ENCODE measurements at regions not wholly inside any gene's neighbourhood (a gene's known extent, or its start where the extent isn't known, plus 50 kb on each side); places are given as distances from the start of the nearest gene placed in this dataset.
"Not testable (repeated sequence)": the region's sequence is repeated elsewhere in the genome, so short reads cannot be mapped to it uniquely, and the experiment has no call there.

DNA sequence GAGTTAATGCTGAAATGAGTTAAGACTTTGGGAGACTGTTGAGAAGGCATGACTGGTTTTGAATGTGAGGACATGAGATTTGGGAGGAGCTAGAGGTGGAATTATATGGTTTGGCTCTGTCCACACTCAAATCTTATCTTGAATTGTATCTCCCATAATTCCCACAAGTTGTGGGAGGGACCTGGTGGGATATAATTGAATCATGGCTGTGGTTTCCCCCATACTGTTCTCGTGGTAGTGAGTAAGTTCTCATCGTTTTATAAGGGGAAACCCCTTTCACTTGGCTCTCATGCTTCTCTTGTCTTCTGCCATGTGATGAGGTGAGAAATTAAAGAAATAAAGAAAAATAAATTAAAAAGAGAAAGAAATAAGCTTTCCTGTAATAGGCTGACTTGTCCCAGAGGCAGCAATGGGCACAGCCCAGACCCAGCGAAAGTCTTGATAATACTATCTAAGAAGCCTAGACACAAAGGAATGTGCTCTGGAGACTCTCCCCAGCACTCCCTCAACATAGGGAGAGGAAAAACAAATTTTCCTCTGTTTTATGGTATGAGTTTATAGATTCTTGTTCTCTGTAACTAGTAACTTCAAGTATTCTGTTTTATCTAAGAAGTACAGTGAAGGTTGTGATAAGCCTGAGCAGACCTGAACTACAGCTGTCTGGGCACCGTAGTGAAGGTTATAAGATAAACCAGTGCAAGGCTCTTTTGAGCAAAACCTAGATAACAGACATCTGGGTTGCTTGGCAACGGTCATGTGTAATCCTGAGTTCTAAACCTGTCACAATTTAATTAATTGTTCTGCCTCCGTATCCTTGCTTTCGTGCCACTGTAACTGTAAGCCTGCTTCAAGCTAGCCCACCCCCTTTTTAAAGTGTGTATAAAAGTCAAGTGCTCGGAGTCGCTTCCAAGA is 88.9 kb upstream of the ECI2 start:
- H3K36me3 ChIP-seq (ENCODE audit: control insufficient read depth, insufficient read depth, low read length): no peaks in the 10 kb centered on the region
- H3K4me3 ChIP-seq (ENCODE audit: low read depth, low read length): no peak overlapping the region
- peaks cover 4% of the 10 kb centered on the region for H3K9me3 ChIP-seq (ENCODE audit: control insufficient read depth, insufficient read depth, low read length)
- no peaks in the 10 kb centered on the region for H3K27me3 ChIP-seq (ENCODE audit: control insufficient read depth, insufficient read depth, low read length)
- peak in 1 of 6 donors; percentile 39 for DNase-seq (ENCODE audit: low read depth in 4 of 6, low spot score in 6 of 6)
- H3K4me1 ChIP-seq (ENCODE audit: control insufficient read depth, insufficient read depth, low read length): no peaks in the 10 kb centered on the region
- no peak overlapping the region for H3K27ac ChIP-seq (ENCODE audit: low read depth, low read length)
- WGBS (ENCODE audit: insufficient coverage): 27% methylated on average over 3 of the region's 9 CpGs

DNA sequence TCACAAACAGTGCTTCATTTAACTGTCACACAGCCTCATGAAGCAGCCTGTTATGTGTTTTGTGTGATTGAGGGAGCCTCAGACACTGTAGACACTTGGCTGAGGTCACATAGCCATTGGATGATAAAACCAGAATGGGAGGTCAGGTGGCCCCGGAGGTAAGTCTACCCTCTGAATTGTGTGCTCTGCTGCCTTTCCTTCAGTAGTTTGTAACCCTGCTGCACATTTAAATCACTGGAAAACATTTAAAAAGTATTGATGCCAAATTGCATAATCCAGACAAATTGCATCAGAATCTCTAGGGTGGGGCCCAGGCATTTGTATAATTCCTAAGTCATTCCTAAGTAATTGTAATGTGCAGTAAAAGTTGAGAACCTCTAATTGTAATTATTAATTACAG is 85.2 kb upstream of the ECI2 start:
- Histone ChIP-seq H3K4me1 (ENCODE audit: control insufficient read depth, insufficient read depth, low read length) (no peaks in the 10 kb centered on the region), H3K27ac (ENCODE audit: low read depth, low read length) (no peak overlapping the region), H3K4me3 (ENCODE audit: low read depth, low read length) (no peak overlapping the region), H3K27me3 (ENCODE audit: control insufficient read depth, insufficient read depth, low read length) (no peaks in the 10 kb centered on the region), H3K9me3 (ENCODE audit: control insufficient read depth, insufficient read depth, low read length) (peaks cover 2% of the 10 kb centered on the region), H3K36me3 (ENCODE audit: control insufficient read depth, insufficient read depth, low read length) (no peaks in the 10 kb centered on the region)
- no CpG with 5 or more reads among the region's 1 CpG for WGBS (ENCODE audit: insufficient coverage)
- no peak for DNase-seq (ENCODE audit: low read depth in 4 of 6, low spot score in 6 of 6)

DNA sequence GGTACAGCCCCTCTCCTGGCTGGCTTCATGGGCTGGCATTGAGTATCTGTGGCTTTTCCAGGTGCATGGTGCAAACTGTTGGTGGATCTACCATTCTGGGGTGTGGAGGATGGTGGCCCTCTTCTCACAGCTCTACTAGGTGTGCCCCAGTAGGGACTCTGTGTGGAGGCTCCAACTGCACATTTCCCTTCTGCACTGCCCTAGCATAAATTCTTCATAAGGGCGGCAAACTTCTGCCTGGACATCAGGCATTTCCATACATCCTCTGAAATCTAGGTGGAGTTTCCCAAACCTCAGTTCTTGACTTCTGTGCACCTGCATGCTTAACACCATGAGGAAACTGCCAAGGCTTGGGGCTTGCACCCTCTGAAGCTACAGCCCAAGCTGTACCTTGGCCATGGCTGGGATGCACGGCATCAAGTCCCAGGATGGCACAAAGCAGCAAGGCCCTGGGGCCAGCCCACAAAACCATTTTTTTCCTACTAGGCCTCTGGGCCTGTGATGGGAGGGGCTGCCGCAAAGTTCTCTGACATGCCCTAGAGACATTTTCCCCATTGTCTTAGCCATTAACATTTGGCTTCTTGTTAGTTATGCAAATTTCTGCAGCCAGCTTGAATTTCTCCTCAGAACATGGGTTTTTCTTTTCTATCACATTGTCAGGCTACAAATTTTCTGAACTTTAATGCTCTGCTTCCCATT is 83.4 kb upstream of the ECI2 start:
- not testable (repeated sequence) for H3K9me3 ChIP-seq (ENCODE audit: control insufficient read depth, insufficient read depth, low read length); H3K36me3 ChIP-seq (ENCODE audit: control insufficient read depth, insufficient read depth, low read length); H3K27me3 ChIP-seq (ENCODE audit: control insufficient read depth, insufficient read depth, low read length); H3K4me1 ChIP-seq (ENCODE audit: control insufficient read depth, insufficient read depth, low read length); H3K27ac ChIP-seq (ENCODE audit: low read depth, low read length); H3K4me3 ChIP-seq (ENCODE audit: low read depth, low read length); DNase-seq (ENCODE audit: low read depth in 4 of 6, low spot score in 6 of 6)
- WGBS (ENCODE audit: insufficient coverage): 89% methylated on average over 3 of the region's 3 CpGs

DNA sequence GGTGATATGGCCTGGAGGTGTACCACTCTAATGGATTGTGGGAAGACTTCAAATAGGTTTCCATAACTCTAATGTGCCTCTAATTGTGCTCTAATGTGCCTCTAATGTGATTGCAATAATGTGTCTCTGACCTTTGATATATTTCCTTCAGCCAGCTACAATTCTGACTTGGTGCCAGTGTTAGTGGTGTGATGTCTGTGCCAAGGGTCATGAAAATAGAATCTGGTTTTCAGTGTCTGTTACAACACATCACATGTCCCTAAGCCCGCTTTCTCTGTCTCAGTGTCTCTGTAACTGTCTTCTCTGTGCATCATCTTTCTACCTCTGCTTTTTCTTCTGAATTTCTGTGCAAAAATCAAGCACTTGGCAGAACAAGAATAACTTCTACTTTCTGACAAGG is 77.2 kb upstream of the ECI2 start:
- Histone ChIP-seq H3K9me3 (ENCODE audit: control insufficient read depth, insufficient read depth, low read length) (peaks cover 2% of the 10 kb centered on the region), H3K4me3 (ENCODE audit: low read depth, low read length) (no peak overlapping the region), H3K27ac (ENCODE audit: low read depth, low read length) (no peak overlapping the region), H3K4me1 (ENCODE audit: control insufficient read depth, insufficient read depth, low read length) (no peaks in the 10 kb centered on the region), H3K27me3 (ENCODE audit: control insufficient read depth, insufficient read depth, low read length) (no peaks in the 10 kb centered on the region), H3K36me3 (ENCODE audit: control insufficient read depth, insufficient read depth, low read length) (no peaks in the 10 kb centered on the region)
- no peak for DNase-seq (ENCODE audit: low read depth in 4 of 6, low spot score in 6 of 6)
- WGBS (ENCODE audit: insufficient coverage): 83% methylated on average over 1 of the region's 1 CpG

DNA sequence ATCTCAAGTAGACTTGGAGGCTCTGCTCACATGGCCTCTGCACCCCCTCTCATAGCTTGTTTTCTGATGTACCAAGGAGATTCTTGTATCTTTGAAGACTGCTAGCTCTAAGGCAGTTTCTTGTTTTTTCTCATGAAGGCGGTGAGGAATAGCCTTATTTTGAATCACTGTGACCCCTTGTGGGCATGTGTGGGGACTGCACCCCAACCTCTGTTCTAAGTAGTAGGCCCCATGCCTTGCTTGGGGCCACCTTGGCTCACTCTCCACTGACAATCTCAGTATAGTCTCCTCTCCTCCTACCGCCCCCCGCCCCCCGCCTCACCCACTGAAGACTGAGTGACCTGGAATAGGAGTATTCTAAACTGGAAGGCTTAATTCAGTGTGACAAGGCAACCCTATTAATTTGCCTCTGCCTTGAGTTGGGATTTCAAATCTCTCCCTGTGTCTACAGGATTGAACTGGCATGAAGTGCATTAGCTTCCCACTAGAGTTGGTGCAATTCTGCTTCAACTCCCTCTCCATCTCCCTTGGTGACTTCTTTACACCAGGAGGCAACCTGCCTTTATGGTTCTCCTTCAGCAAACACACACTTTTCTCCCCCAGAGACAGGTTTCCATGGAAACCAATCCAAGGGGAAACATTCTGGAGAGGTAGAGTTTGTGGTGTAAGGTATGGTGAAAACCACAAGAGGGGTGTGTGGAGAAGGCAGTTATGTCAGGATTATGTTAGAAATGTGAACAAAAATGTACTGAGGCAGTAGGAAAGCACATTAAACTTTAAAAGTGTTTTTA is 75.4 kb upstream of the ECI2 start:
- H3K4me1 ChIP-seq (ENCODE audit: control insufficient read depth, insufficient read depth, low read length): no peaks in the 10 kb centered on the region
- H3K36me3 ChIP-seq (ENCODE audit: control insufficient read depth, insufficient read depth, low read length): no peaks in the 10 kb centered on the region
- no peak overlapping the region for H3K4me3 ChIP-seq (ENCODE audit: low read depth, low read length)
- H3K27me3 ChIP-seq (ENCODE audit: control insufficient read depth, insufficient read depth, low read length): no peaks in the 10 kb centered on the region
- H3K27ac ChIP-seq (ENCODE audit: low read depth, low read length): no peak overlapping the region
- DNase-seq (ENCODE audit: low read depth in 4 of 6, low spot score in 6 of 6): peak in 2 of 6 donors; percentile 36 to 59
- peaks cover 2% of the 10 kb centered on the region for H3K9me3 ChIP-seq (ENCODE audit: control insufficient read depth, insufficient read depth, low read length)
- whole genome bisulfite sequencing (ENCODE audit: insufficient coverage): 38% methylated on average over 1 of the region's 4 CpGs

DNA sequence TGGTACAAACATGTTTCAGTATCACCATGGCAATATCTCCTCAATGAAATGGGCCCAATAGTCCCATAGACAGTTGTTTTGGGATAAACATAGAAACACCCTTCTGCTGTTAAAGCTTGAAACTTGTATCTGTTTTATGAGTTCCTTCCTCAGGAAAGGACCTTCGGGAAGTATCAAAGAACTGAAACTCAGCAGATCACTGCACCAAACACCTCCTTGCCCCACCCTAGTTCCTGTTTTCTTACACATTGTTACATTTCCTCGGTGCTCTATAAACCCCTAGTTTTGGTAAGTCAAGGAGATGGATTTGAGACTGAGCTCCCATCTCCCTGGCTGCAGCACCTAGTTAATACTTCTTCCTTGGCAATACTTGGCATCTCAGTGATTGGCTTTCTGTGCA is 73.8 kb upstream of the ECI2 start:
- DNase-seq (ENCODE audit: low read depth in 4 of 6, low spot score in 6 of 6): no peak
- no peaks in the 10 kb centered on the region for H3K27me3 ChIP-seq (ENCODE audit: control insufficient read depth, insufficient read depth, low read length)
- H3K4me1 ChIP-seq (ENCODE audit: control insufficient read depth, insufficient read depth, low read length): no peaks in the 10 kb centered on the region
- H3K4me3 ChIP-seq (ENCODE audit: low read depth, low read length): no peak overlapping the region
- peaks cover 3% of the 10 kb centered on the region for H3K9me3 ChIP-seq (ENCODE audit: control insufficient read depth, insufficient read depth, low read length)
- WGBS (ENCODE audit: insufficient coverage): no CpG with 5 or more reads among the region's 2 CpGs
- H3K36me3 ChIP-seq (ENCODE audit: control insufficient read depth, insufficient read depth, low read length): no peaks in the 10 kb centered on the region
- H3K27ac ChIP-seq (ENCODE audit: low read depth, low read length): no peak overlapping the region

DNA sequence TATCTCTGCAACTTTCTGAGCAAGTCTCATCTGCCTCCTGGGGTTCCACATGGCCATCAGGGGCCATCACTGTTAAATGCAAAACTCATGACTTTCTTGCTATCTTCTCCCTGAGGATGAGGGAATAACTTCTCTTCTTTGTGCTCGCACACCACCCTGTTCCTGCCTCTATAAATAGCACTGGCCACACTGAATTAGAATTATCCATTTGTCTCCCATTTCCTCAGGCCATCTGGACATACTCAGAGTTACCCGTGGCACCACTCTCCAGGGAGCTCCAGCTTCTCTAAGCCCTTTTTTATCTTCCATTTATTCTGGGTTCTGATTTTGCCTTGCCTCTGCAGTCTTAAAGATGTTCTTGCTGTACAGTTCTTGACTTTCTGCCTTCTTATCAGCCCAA is 72.8 kb upstream of the ECI2 start:
- no peaks in the 10 kb centered on the region for H3K4me1 ChIP-seq (ENCODE audit: control insufficient read depth, insufficient read depth, low read length)
- H3K4me3 ChIP-seq (ENCODE audit: low read depth, low read length): no peak overlapping the region
- no peaks in the 10 kb centered on the region for H3K27me3 ChIP-seq (ENCODE audit: control insufficient read depth, insufficient read depth, low read length)
- DNase-seq (ENCODE audit: low read depth in 4 of 6, low spot score in 6 of 6): no peak
- no peak overlapping the region for H3K27ac ChIP-seq (ENCODE audit: low read depth, low read length)
- H3K9me3 ChIP-seq (ENCODE audit: control insufficient read depth, insufficient read depth, low read length): peaks cover 1% of the 10 kb centered on the region
- 71% methylated on average over 2 of the region's 2 CpGs for WGBS (ENCODE audit: insufficient coverage)
- no peaks in the 10 kb centered on the region for H3K36me3 ChIP-seq (ENCODE audit: control insufficient read depth, insufficient read depth, low read length)

DNA sequence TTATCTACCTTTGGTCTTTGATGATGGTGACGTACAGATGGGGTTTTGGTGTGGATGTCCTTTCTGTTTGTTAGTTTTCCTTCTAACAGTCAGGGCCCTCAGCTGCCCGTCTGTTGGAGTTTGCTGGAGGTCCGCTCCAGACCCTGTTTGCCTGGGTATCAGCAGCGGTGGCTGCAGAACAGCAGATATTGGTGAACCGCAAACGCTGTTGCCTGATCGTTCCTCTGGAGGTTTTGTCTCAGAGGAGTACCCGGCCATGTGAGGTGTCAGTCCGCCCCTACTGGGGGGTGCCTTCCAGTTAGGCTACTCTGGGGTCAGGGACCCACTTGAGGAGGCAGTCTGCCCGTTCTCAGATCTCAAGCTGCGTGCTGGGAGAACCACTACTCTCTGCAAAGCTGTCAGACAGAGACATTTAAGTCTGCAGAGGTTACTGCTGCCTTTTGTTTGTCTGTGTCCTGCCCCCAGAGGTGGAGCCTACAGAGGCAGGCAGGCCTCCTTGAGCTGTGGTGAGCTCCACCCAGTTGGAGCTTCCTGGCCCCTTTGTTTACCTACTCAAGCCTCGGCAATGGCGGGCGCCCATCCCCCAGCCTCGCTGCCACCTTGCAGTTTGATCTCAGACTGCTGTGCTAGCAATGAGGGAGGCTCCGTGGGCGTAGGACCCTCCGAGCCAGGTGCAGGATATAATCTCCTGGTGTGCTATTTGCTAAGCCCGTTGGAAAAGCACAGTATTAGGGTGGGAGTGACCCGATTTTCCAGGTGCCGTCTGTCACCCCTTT is 68.5 kb upstream of the ECI2 start:
- not testable (repeated sequence) for H3K27me3 ChIP-seq (ENCODE audit: control insufficient read depth, insufficient read depth, low read length); DNase-seq (ENCODE audit: low read depth in 4 of 6, low spot score in 6 of 6); H3K9me3 ChIP-seq (ENCODE audit: control insufficient read depth, insufficient read depth, low read length); H3K27ac ChIP-seq (ENCODE audit: low read depth, low read length); H3K4me3 ChIP-seq (ENCODE audit: low read depth, low read length); H3K36me3 ChIP-seq (ENCODE audit: control insufficient read depth, insufficient read depth, low read length); H3K4me1 ChIP-seq (ENCODE audit: control insufficient read depth, insufficient read depth, low read length)
- 94% methylated on average over 15 of the region's 21 CpGs for WGBS (ENCODE audit: insufficient coverage)

DNA sequence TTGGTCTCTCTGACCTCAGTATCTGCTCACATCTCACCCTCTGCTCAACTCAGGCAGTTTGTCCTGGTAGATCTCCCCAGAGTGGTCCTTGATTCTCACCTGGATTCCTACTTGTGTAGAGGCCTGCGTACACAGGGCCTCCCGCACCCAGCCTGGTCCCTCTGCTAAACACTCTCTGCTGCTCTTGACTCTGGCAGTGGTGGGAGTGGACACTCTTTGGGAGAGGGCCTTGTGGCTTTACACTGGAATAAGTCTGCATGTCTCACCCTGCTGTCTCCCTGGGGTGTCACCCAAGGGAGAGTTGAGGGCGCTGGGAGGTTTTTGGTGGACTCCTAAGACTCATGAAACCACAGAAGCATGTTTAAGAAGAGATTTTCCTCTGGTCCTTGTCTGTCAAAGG is 57.3 kb upstream of the ECI2 start:
- no peak overlapping the region for H3K4me3 ChIP-seq (ENCODE audit: low read depth, low read length)
- no peaks in the 10 kb centered on the region for H3K27me3 ChIP-seq (ENCODE audit: control insufficient read depth, insufficient read depth, low read length)
- no peaks in the 10 kb centered on the region for H3K36me3 ChIP-seq (ENCODE audit: control insufficient read depth, insufficient read depth, low read length)
- no peak overlapping the region for H3K27ac ChIP-seq (ENCODE audit: low read depth, low read length)
- DNase-seq (ENCODE audit: low read depth in 4 of 6, low spot score in 6 of 6): no peak
- peaks cover 1% of the 10 kb centered on the region for H3K9me3 ChIP-seq (ENCODE audit: control insufficient read depth, insufficient read depth, low read length)
- no peaks in the 10 kb centered on the region for H3K4me1 ChIP-seq (ENCODE audit: control insufficient read depth, insufficient read depth, low read length)
- WGBS (ENCODE audit: insufficient coverage): 90% methylated on average over 2 of the region's 3 CpGs

Measured in spinal cord (tissue), 9 donors.